ENCODE measurements at regions not wholly inside any gene's neighbourhood (a gene's known extent, or its start where the extent isn't known, plus 50 kb on each side); places are given as distances from the start of the nearest gene placed in this dataset.

- TF ChIP-seq CTCF (IDR thresholded peaks at IDR 0.05; ENCODE audit: low read depth, low read length, missing control alignments) = no peak
- in situ Hi-C loops (cut with HindIII; ENCODE audit: low pct_ligation_motif_present, low sequenced_read_pairs) = no loop called here
- no peak overlapping the region for H3K27ac ChIP-seq
- no peak for DNase-seq
- H3K4me3 ChIP-seq (ENCODE audit: low read depth, low read length) = no peak overlapping the region
- H3K36me3 ChIP-seq (replicated peaks) = no peaks in the 10 kb centered on the region
- no peaks in the 10 kb centered on the region for H3K27me3 ChIP-seq (replicated peaks)
These were observed 507.5 kb upstream of the SULF2 start for GRCh38 chr20:48292806-48293205.

- no peaks in the 10 kb centered on the region for H3K36me3 ChIP-seq (replicated peaks)
- H3K4me3 ChIP-seq (ENCODE audit: low read depth, low read length) = no peak overlapping the region
- no peak for DNase-seq
- H3K27me3 ChIP-seq (replicated peaks) = no peaks in the 10 kb centered on the region
- no peak overlapping the region for H3K27ac ChIP-seq
- in situ Hi-C loops (cut with HindIII; ENCODE audit: low pct_ligation_motif_present, low sequenced_read_pairs) = no loop called here
- TF ChIP-seq CTCF (IDR thresholded peaks at IDR 0.05; ENCODE audit: low read depth, low read length, missing control alignments) = no peak
These were observed 506.6 kb upstream of the SULF2 start for GRCh38 chr20:48291896-48292295.

- no peak for TF ChIP-seq CTCF (IDR thresholded peaks at IDR 0.05; ENCODE audit: low read depth, low read length, missing control alignments)
- Histone ChIP-seq H3K27me3 (replicated peaks) (no peaks in the 10 kb centered on the region), H3K36me3 (replicated peaks) (no peaks in the 10 kb centered on the region), H3K27ac (no peak overlapping the region), H3K4me3 (ENCODE audit: low read depth, low read length) (no peak overlapping the region)
- DNase-seq = no peak
- in situ Hi-C loops (cut with HindIII; ENCODE audit: low pct_ligation_motif_present, low sequenced_read_pairs) = no loop called here
These were observed 503.7 kb upstream of the SULF2 start for GRCh38 chr20:48288930-48289507.

GRCh38 chr20:48287552-48288170 lies 502.4 kb upstream of the SULF2 start:
- Histone ChIP-seq H3K4me3 (ENCODE audit: low read depth, low read length) (no peak overlapping the region), H3K27ac (no peak overlapping the region), H3K27me3 (replicated peaks) (no peaks in the 10 kb centered on the region), H3K36me3 (replicated peaks) (no peaks in the 10 kb centered on the region)
- in situ Hi-C loops (cut with HindIII; ENCODE audit: low pct_ligation_motif_present, low sequenced_read_pairs) = no loop called here
- TF ChIP-seq CTCF (IDR thresholded peaks at IDR 0.05; ENCODE audit: low read depth, low read length, missing control alignments) = no peak
- no peak for DNase-seq

- no peak overlapping the region for H3K4me3 ChIP-seq (ENCODE audit: low read depth, low read length)
- H3K27me3 ChIP-seq (replicated peaks) = no peaks in the 10 kb centered on the region
- H3K27ac ChIP-seq = no peak overlapping the region
- in situ Hi-C loops (cut with HindIII; ENCODE audit: low pct_ligation_motif_present, low sequenced_read_pairs) = no loop called here
- TF ChIP-seq CTCF (IDR thresholded peaks at IDR 0.05; ENCODE audit: low read depth, low read length, missing control alignments) = no peak
- no peak for DNase-seq
- H3K36me3 ChIP-seq (replicated peaks) = no peaks in the 10 kb centered on the region
These were observed 501.8 kb upstream of the SULF2 start for GRCh38 chr20:48287021-48287494.

GRCh38 chr20:48286601-48287000 lies 501.3 kb upstream of the SULF2 start:
- Histone ChIP-seq H3K27ac (no peak overlapping the region), H3K36me3 (replicated peaks) (no peaks in the 10 kb centered on the region), H3K27me3 (replicated peaks) (no peaks in the 10 kb centered on the region), H3K4me3 (ENCODE audit: low read depth, low read length) (no peak overlapping the region)
- no peak for TF ChIP-seq CTCF (IDR thresholded peaks at IDR 0.05; ENCODE audit: low read depth, low read length, missing control alignments)
- in situ Hi-C loops (cut with HindIII; ENCODE audit: low pct_ligation_motif_present, low sequenced_read_pairs) = no loop called here
- DNase-seq = no peak

Data from brain microvascular endothelial cell (primary cell).